Neural cell (in vitro differentiated cells): ENCODE measurements at regions not wholly inside any gene's neighbourhood (a gene's known extent, or its start where the extent isn't known, plus 50 kb on each side); places are given as distances from the start of the nearest gene placed in this dataset.

Experiments
- EP300 ChIP-seq: fragments of 450-650 bp; conservative IDR thresholded peaks from 2 replicates; pipeline ENCODE4 v1.6.1; 2014; ENCODE audit warnings: antibody characterized with exemption, mild to moderate bottlenecking, moderate library complexity; ENCODE audit not compliant: poor library complexity, severe bottlenecking
- EZH2 ChIP-seq: fragments of 200-600, 300-800 bp; shearing (Covaris generic), sonication (generic); IDR thresholded peaks from 2 replicates; pipeline ENCODE4 v1.6.1; 2014; ENCODE audit warnings: antibody characterized with exemption, low read length, borderline replicate concordance, mild to moderate bottlenecking; ENCODE audit not compliant: insufficient read depth, poor library complexity, severe bottlenecking
- POLR2AphosphoS5 ChIP-seq: IDR thresholded peaks from 2 replicates; pipeline ENCODE4 v1.6.1; 2012
- SMC3 ChIP-seq: fragments of 450-650 bp; conservative IDR thresholded peaks from 2 replicates; pipeline ENCODE4 v1.6.1; 2014; ENCODE audit warnings: antibody characterized with exemption, mild to moderate bottlenecking, moderate library complexity; ENCODE audit not compliant: poor library complexity
- TAF1 ChIP-seq: IDR thresholded peaks from 2 replicates; pipeline ENCODE4 v1.6.1; 2012; ENCODE audit warnings: low read depth
- TF ChIP-seq, protein P1 (sequence below): fragments of 450-650 bp; IDR thresholded peaks from 2 replicates; pipeline ENCODE4 v1.5.1; 2014; ENCODE audit warnings: antibody characterized with exemption, mild to moderate bottlenecking, moderate library complexity; ENCODE audit not compliant: poor library complexity, severe bottlenecking
- TF ChIP-seq, protein P2 (sequence below): IDR thresholded peaks from 2 replicates; pipeline ENCODE4 v1.6.1; 2012; ENCODE audit warnings: borderline replicate concordance

DNA sequence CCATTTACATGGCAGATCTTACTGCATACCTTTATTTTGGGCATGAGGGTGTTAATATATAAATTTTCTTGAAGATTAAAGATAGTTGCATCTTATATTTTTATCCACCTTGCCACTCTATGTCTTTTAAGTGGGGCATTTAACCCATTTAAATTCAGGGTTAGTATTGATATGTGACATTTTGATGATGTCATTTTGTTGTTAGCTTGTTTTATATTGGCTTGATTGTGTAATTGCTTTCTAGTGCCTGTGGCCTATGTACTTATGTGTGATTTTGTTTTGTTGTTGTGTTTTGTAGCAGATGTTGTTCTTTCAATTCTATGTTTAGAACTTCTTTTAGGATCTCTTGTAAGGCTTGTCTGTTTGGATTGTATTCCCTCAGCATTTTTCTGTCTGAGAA lies 939.9 kb upstream of the CDH9 start:
- TF ChIP-seq, protein P1, sequence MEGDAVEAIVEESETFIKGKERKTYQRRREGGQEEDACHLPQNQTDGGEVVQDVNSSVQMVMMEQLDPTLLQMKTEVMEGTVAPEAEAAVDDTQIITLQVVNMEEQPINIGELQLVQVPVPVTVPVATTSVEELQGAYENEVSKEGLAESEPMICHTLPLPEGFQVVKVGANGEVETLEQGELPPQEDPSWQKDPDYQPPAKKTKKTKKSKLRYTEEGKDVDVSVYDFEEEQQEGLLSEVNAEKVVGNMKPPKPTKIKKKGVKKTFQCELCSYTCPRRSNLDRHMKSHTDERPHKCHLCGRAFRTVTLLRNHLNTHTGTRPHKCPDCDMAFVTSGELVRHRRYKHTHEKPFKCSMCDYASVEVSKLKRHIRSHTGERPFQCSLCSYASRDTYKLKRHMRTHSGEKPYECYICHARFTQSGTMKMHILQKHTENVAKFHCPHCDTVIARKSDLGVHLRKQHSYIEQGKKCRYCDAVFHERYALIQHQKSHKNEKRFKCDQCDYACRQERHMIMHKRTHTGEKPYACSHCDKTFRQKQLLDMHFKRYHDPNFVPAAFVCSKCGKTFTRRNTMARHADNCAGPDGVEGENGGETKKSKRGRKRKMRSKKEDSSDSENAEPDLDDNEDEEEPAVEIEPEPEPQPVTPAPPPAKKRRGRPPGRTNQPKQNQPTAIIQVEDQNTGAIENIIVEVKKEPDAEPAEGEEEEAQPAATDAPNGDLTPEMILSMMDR: no peak
- TF ChIP-seq TAF1: no peak
- TF ChIP-seq EZH2: no peak
- TF ChIP-seq POLR2AphosphoS5: no peak
- TF ChIP-seq EP300: no peak
- TF ChIP-seq SMC3: no peak
- TF ChIP-seq, protein P2, sequence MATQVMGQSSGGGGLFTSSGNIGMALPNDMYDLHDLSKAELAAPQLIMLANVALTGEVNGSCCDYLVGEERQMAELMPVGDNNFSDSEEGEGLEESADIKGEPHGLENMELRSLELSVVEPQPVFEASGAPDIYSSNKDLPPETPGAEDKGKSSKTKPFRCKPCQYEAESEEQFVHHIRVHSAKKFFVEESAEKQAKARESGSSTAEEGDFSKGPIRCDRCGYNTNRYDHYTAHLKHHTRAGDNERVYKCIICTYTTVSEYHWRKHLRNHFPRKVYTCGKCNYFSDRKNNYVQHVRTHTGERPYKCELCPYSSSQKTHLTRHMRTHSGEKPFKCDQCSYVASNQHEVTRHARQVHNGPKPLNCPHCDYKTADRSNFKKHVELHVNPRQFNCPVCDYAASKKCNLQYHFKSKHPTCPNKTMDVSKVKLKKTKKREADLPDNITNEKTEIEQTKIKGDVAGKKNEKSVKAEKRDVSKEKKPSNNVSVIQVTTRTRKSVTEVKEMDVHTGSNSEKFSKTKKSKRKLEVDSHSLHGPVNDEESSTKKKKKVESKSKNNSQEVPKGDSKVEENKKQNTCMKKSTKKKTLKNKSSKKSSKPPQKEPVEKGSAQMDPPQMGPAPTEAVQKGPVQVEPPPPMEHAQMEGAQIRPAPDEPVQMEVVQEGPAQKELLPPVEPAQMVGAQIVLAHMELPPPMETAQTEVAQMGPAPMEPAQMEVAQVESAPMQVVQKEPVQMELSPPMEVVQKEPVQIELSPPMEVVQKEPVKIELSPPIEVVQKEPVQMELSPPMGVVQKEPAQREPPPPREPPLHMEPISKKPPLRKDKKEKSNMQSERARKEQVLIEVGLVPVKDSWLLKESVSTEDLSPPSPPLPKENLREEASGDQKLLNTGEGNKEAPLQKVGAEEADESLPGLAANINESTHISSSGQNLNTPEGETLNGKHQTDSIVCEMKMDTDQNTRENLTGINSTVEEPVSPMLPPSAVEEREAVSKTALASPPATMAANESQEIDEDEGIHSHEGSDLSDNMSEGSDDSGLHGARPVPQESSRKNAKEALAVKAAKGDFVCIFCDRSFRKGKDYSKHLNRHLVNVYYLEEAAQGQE: no peak
